ENCODE measurements at regions not wholly inside any gene's neighbourhood (a gene's known extent, or its start where the extent isn't known, plus 50 kb on each side); places are given as distances from the start of the nearest gene placed in this dataset.
"Not testable (repeated sequence)": the region's sequence is repeated elsewhere in the genome, so short reads cannot be mapped to it uniquely, and the experiment has no call there.

- DNase-seq: no peak
- TF ChIP-seq POLR2A (IDR thresholded peaks at IDR 0.05; ENCODE audit: low read length) (no peak), GATA1 (IDR thresholded peaks at IDR 0.05; ENCODE audit: low read depth, low read length) (no peak)
Measured at GRCh38 chrX:30008031-30008430, 207.3 kb upstream of the MAGEB2 start.

DNA sequence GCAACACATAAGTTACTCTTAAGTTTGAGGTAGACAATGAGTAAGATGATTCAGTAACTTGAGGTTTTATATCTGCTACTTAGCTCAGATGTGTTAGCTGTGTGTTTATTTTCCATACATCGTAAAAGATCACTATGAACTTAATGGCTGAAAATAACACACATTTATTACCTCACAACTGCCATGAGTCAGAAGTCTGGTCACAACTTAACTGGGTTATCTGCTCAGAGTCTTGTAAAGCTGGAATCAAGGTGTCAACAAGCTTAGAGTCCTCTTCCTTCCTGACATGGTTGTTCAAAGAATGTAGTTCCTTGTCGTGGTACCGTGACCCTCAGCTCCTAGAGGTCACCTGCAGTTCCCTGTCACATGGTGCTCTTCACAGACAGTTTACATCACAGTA, 204.9 kb upstream of the MAGEB2 start:
- no peak for DNase-seq
- TF ChIP-seq GATA1 (IDR thresholded peaks at IDR 0.05; ENCODE audit: low read depth, low read length) (no peak), POLR2A (IDR thresholded peaks at IDR 0.05; ENCODE audit: low read length) (no peak)

- no peak for DNase-seq
- TF ChIP-seq POLR2A (IDR thresholded peaks at IDR 0.05; ENCODE audit: low read length) (no peak), GATA1 (IDR thresholded peaks at IDR 0.05; ENCODE audit: low read depth, low read length) (no peak)
Measured at GRCh38 chrX:30015440-30015839, 199.9 kb upstream of the MAGEB2 start.

GRCh38 chrX:30027636-30028035, 187.7 kb upstream of the MAGEB2 start:
- DNase-seq: no peak
- TF ChIP-seq GATA1 (IDR thresholded peaks at IDR 0.05; ENCODE audit: low read depth, low read length) (no peak), POLR2A (IDR thresholded peaks at IDR 0.05; ENCODE audit: low read length) (no peak)

- DNase-seq: not testable (repeated sequence)
Measured at GRCh38 chrX:30036406-30036805, 179.0 kb upstream of the MAGEB2 start.

- TF ChIP-seq POLR2A (IDR thresholded peaks at IDR 0.05; ENCODE audit: low read length) (no peak), GATA1 (IDR thresholded peaks at IDR 0.05; ENCODE audit: low read depth, low read length) (no peak)
- no peak for DNase-seq
Measured at GRCh38 chrX:30039768-30040167, 175.6 kb upstream of the MAGEB2 start.

GRCh38 chrX:30060718-30061117, 154.6 kb upstream of the MAGEB2 start:
- DNase-seq: no peak
- TF ChIP-seq GATA1 (IDR thresholded peaks at IDR 0.05; ENCODE audit: low read depth, low read length): no peak
- no peak for TF ChIP-seq POLR2A (IDR thresholded peaks at IDR 0.05; ENCODE audit: low read length)

- TF ChIP-seq POLR2A (IDR thresholded peaks at IDR 0.05; ENCODE audit: low read length) (no peak), GATA1 (IDR thresholded peaks at IDR 0.05; ENCODE audit: low read depth, low read length) (no peak)
- no peak for DNase-seq
Measured at GRCh38 chrX:30065226-30065625, 150.1 kb upstream of the MAGEB2 start.

- no peak for DNase-seq
- no peak for TF ChIP-seq GATA1 (IDR thresholded peaks at IDR 0.05; ENCODE audit: low read depth, low read length)
- TF ChIP-seq POLR2A (IDR thresholded peaks at IDR 0.05; ENCODE audit: low read length): no peak
Measured at GRCh38 chrX:30067677-30068076, 147.7 kb upstream of the MAGEB2 start.

DNA sequence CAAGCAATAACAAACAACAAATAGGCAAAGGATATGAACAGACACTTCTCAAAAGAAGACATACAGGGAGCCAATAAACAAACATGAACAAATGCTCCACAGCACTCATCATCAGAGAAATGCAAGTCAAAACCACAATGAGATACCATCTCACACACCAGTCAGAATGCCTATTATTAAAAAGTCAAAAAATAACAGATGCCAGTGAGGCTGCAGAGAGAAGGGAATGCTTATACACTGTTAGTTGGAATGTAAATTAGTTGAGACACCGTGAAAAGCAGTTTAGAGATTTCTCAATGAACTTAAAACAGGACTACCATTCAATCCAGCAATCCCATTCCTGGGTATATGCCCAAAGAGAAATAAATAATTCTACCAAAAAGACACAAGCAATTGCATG, 129.8 kb upstream of the MAGEB2 start:
- no peak for TF ChIP-seq POLR2A (IDR thresholded peaks at IDR 0.05; ENCODE audit: low read length)
- no peak for TF ChIP-seq GATA1 (IDR thresholded peaks at IDR 0.05; ENCODE audit: low read depth, low read length)
- DNase-seq: no peak

- DNase-seq: no peak
- no peak for TF ChIP-seq POLR2A (IDR thresholded peaks at IDR 0.05; ENCODE audit: low read length)
- no peak for TF ChIP-seq GATA1 (IDR thresholded peaks at IDR 0.05; ENCODE audit: low read depth, low read length)
Measured at GRCh38 chrX:30111431-30111830, 103.9 kb upstream of the MAGEB2 start.

- peak; percentile 34 to 35 for DNase-seq
- no peak for TF ChIP-seq GATA1 (IDR thresholded peaks at IDR 0.05; ENCODE audit: low read depth, low read length)
- no peak for TF ChIP-seq POLR2A (IDR thresholded peaks at IDR 0.05; ENCODE audit: low read length)
Measured at GRCh38 chrX:30141966-30142365, 73.4 kb upstream of the MAGEB2 start.

DNA sequence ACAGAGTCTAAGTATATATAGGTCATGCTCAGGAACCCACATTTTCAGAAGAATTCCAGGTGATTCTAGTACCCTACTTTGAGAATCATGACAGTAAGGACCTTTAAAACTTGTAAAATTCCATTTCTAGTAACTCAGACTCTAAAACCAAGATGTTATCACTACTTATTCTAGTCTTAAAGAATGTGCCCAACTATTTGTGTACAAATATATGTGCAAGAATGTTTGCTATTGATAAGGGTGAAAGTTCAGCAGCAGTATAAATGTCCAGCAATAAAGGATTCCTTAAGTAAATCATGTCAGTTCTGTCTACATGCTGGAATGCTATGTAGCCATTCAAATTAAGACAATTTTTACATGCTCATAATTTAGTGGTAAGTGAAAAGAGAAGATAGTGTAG, 71.1 kb upstream of the MAGEB2 start:
- no peak for DNase-seq
- TF ChIP-seq GATA1 (IDR thresholded peaks at IDR 0.05; ENCODE audit: low read depth, low read length): no peak
- no peak for TF ChIP-seq POLR2A (IDR thresholded peaks at IDR 0.05; ENCODE audit: low read length)

DNA sequence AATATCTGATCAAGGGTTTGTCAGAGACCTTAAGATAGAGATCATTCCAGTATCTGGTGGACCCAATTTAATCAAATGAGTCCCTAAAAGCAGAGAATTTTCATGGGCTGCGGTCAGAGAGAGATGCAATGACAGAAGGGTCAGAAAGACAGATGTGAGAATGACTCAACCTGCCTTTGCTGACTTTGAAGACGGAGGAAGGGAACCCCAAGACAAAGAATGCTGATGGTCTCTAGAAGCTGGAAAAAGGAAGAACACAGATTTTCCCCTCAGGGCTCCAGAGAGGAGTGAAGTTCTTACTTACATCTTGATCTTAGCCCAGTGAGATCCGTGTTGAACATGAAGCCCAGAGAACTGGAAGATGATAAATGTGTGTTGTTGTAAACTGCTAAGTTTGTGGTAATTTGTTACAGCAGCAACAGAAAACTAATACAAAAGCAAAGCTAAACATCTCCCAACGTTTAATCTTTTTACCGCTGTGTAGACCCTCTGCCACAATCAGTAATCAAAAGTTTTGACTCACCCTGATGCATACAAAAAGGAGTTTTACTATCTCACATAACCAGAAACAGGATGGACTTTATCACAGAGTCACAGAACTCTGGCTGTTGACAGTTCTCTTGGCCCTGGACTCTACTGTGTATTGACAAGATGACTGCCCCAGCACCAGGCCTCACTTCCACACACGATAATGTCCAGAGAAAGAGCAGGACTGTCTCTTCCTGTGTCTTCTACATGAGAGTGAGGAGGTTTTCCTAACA, 70.2 kb upstream of the MAGEB2 start:
- TF ChIP-seq POLR2A (IDR thresholded peaks at IDR 0.05; ENCODE audit: low read length): no peak
- TF ChIP-seq GATA1 (IDR thresholded peaks at IDR 0.05; ENCODE audit: low read depth, low read length): no peak
- DNase-seq: peak; percentile 0 to 31

DNA sequence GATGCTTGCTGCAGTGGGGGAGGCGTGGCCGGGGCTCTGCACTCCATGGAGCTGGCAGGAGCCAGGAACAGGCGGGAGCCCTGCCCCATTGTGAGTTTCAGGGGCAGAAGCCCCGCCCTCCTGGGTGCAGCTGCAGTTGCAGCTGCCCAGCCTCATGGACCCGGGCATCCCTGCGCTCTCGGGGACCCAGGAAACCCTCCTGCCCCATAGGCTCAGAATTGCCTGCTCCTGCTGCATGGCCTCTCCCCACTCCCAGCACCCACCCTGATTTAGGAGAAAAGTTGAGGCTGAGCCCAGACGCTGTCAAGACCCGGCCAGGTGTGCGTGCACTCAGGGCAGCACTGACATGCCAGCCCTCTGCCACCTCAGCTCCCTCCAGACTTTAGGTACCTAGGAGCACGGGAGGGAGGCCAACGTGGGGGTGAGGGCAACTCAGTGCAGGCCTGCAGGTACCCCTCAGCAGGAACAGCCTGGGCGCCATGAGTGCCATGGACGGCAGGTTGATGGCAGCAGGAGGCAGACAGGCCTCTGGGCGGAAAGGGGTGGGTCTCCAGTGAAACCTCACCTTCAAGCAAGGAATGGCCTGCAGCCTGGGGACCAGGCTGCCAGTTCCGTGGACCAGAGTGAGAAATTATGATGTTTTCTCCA, 67.2 kb upstream of the MAGEB2 start:
- TF ChIP-seq GATA1 (IDR thresholded peaks at IDR 0.05; ENCODE audit: low read depth, low read length): no peak
- DNase-seq: no peak

DNA sequence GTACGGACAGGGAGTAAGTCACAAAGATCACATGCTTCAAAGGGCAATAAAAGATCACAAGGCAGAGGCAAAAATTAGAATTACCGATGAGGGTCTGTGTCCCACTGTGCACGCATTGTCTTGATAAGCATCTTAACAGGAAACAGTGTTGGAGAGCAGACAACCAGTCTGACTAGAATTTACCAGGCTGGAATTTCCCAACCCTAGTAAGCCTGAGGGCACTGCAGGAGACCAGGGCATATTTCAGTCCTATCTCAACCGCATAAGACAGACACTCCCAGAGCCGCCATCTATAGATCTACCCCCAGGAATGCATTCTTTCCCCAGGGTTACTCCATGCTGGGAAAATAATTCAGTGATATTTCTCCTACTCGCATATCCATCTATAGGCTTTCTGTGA, 66.2 kb upstream of the MAGEB2 start:
- DNase-seq: not testable (repeated sequence)

Data from erythroblast (primary cell).